HepG2 (cell line): ENCODE measurements at regions not wholly inside any gene's neighbourhood (a gene's known extent, or its start where the extent isn't known, plus 50 kb on each side); places are given as distances from the start of the nearest gene placed in this dataset.

Experiments
- ATAC-seq: fragments of 200-7000 bp; cut with Tn5 transposase; 3 replicates; pipeline ENCODE4 v1.9.1; 2020; ENCODE audit warnings: mild to moderate bottlenecking, moderate library complexity
- BruUV-seq: library from RNA; stranded (reverse); fragments of 400-500 nt; replicated peaks from 2 replicates; lab custom pipeline; 2021; lab: Mats Ljungman, UMichigan
- CTCF ChIA-PET: fragments of 300-600 bp; formaldehyde crosslinking; extraction: SDS; loops from one replicate; lab custom pipeline; 2021; ENCODE audit warnings: low total read pairs, inconsistent platforms, low intra/inter-chr PET ratio; lab: Yijun Ruan, JAX
- POLR2A ChIA-PET: fragments of 350-600 bp; sonication (Branson Sonifier 250); formaldehyde crosslinking; loops from one replicate; lab custom pipeline; 2020; ENCODE audit warnings: antibody characterized with exemption, inconsistent platforms; lab: Yijun Ruan, JAX
- DNase-seq: peaks from one replicate; pipeline ENCODE4 v3.0.0-alpha.2; 2015; ENCODE audit warnings: low spot score
- FAIRE-seq: peaks from 3 replicates; lab custom pipeline; 2011; peaks lifted over from hg19 to GRCh38; lab: Jason Lieb, UNC
- H2AFZ ChIP-seq: one replicate; pipeline ENCODE4 v1.6.1; 2011; ENCODE audit warnings: low read length, inconsistent platforms
- H3K27ac ChIP-seq: fragments of 300-600 bp; 3 replicates; pipeline ENCODE4 v1.8.0; 2011; ENCODE audit warnings: mixed run types, mild to moderate bottlenecking, mixed read lengths, low read length, inconsistent platforms; ENCODE audit not compliant: insufficient read depth; ENCODE audit errors: extremely low read length
- H3K27me3 ChIP-seq, 2 experiments: fragments of 200-600 bp in 1 of 2; 2 replicates in 1 of 2; 3 replicates in 1 of 2; pipeline versions ENCODE4 v1.6.0 to v1.8.0; 2011; ENCODE audit warnings: low read length in 2 of 2, mild to moderate bottlenecking in 2 of 2, moderate library complexity in 2 of 2, inconsistent platforms in 1 of 2; ENCODE audit not compliant: insufficient read depth in 2 of 2, control insufficient read depth in 1 of 2
- H3K36me3 ChIP-seq, 2 experiments: fragments of 200-600 bp in 1 of 2; replicated peaks in 1 of 2; 2 replicates in 1 of 2; 3 replicates in 1 of 2; pipeline versions ENCODE4 v1.5.1 to v1.8.0; 2011; ENCODE audit warnings: low read length in 2 of 2, inconsistent platforms in 1 of 2; ENCODE audit not compliant: insufficient read depth in 2 of 2, control insufficient read depth in 1 of 2
- H3K4me1 ChIP-seq: 2 replicates; pipeline ENCODE4 v1.5.1; 2012; ENCODE audit warnings: low read length, inconsistent platforms; ENCODE audit not compliant: insufficient read depth
- H3K4me2 ChIP-seq: 2 replicates; pipeline ENCODE4 v1.6.0; 2011; ENCODE audit warnings: low read depth, low read length, inconsistent platforms
- H3K4me3 ChIP-seq, 3 experiments: fragments of 200-600 bp in 1 of 3; sonication (generic), shearing (Covaris generic) in 1 of 3; replicated peaks in 1 of 3; 2 replicates each; pipeline ENCODE4 v1.5.1; 2011 to 2016; ENCODE audit warnings: low read length in 3 of 3, inconsistent platforms in 2 of 3, low read depth in 2 of 3, mild to moderate bottlenecking in 2 of 3, control low read depth in 1 of 3, mixed read lengths in 1 of 3; ENCODE audit not compliant: insufficient read depth in 1 of 3
- H3K79me2 ChIP-seq: one replicate; pipeline ENCODE4 v1.6.1; 2011; ENCODE audit warnings: low read length, inconsistent platforms; ENCODE audit not compliant: insufficient read depth
- H3K9ac ChIP-seq: 2 replicates; pipeline ENCODE4 v1.6.0; 2011; ENCODE audit warnings: mild to moderate bottlenecking, low read depth, low read length, inconsistent platforms; ENCODE audit not compliant: insufficient read depth
- H3K9me3 ChIP-seq: 2 replicates; pipeline ENCODE4 v1.5.1; 2012; ENCODE audit warnings: mild to moderate bottlenecking, low read length
- H4K20me1 ChIP-seq: 2 replicates; pipeline ENCODE4 v1.6.0; 2011; ENCODE audit warnings: inconsistent platforms, mild to moderate bottlenecking, low read length, moderate library complexity; ENCODE audit not compliant: insufficient read depth
- ARHGAP35 ChIP-seq: sonication (generic); formaldehyde crosslinking; IDR thresholded peaks from 2 replicates; pipeline ENCODE4 v1.9.0; 2022; ENCODE audit warnings: mild to moderate bottlenecking, inconsistent platforms, moderate library complexity, missing genetic modification reagents, borderline replicate concordance
- BRD4 ChIP-seq: sonication (generic); formaldehyde crosslinking; IDR thresholded peaks from 2 replicates; pipeline ENCODE4 v1.4.0; 2020; ENCODE audit warnings: missing genetic modification reagents
- IKZF1 ChIP-seq: fragments of 450-650 bp; IDR thresholded peaks from 2 replicates; pipeline ENCODE4 v1.7.1; 2016
- MEIS1 ChIP-seq: sonication (generic); formaldehyde crosslinking; IDR thresholded peaks from 2 replicates; pipeline ENCODE4 v1.9.0; 2021; ENCODE audit warnings: mild to moderate bottlenecking, missing genetic modification reagents, moderate library complexity, borderline replicate concordance
- MEIS2 ChIP-seq: sonication (generic); formaldehyde crosslinking; IDR thresholded peaks from 2 replicates; pipeline ENCODE4 v1.9.0; 2021; ENCODE audit warnings: mild to moderate bottlenecking, missing genetic modification reagents
- RXRB ChIP-seq: IDR thresholded peaks from 2 replicates; pipeline ENCODE4 v1.6.1; 2016; ENCODE audit warnings: borderline replicate concordance, missing genetic modification reagents, missing compliant biosample characterization
- SKI ChIP-seq: fragments of 450-650 bp; IDR thresholded peaks from one replicate; pipeline ENCODE4 v1.6.1; 2018; ENCODE audit warnings: mild to moderate bottlenecking; ENCODE audit not compliant: partially characterized antibody
- SP5 ChIP-seq: IDR thresholded peaks from 2 replicates; pipeline ENCODE4 v1.6.1; 2016; ENCODE audit warnings: low read depth, borderline replicate concordance
- TOE1 ChIP-seq: sonication (generic); formaldehyde crosslinking; IDR thresholded peaks from 2 replicates; pipeline ENCODE4 v1.4.0; 2020; ENCODE audit warnings: mild to moderate bottlenecking, missing genetic modification reagents
- ZFP62 ChIP-seq: sonication (generic); formaldehyde crosslinking; IDR thresholded peaks from 2 replicates; pipeline ENCODE4 v1.4.0; 2020; ENCODE audit warnings: missing genetic modification reagents
- WGBS: methylation state at CpG from one replicate; pipeline ENCODE4 v1.1.6; 2017; ENCODE audit warnings: low lambda C conversion rate; 5-methylcytosine and 5-hydroxymethylcytosine counted together
- in situ Hi-C: cut with HindIII; loops from 2 replicates; pipeline ENCODE4 v1.10.0; 2017; ENCODE audit warnings: low pct_unique_long_range_greater_than_20kb; ENCODE audit not compliant: extremely low pct_ligation_motif_present
- intact Hi-C: fragments of 100-400 bp; cut with micrococcal nuclease; formaldehyde crosslinking; loops from one replicate; pipeline ENCODE4 v1.10.0; 2022; ENCODE audit not compliant: unreplicated experiment
- TF ChIP-seq, protein P1 (sequence below): sonication (generic); formaldehyde crosslinking; conservative IDR thresholded peaks from 2 replicates; pipeline ENCODE4 v1.8.1; 2023; ENCODE audit warnings: missing genetic modification reagents
- TF ChIP-seq, protein P2 (sequence below): sonication (generic); formaldehyde crosslinking; IDR thresholded peaks from 2 replicates; pipeline ENCODE4 v1.4.0; 2020; ENCODE audit warnings: mild to moderate bottlenecking, missing genetic modification reagents
- TF ChIP-seq, protein P3 (sequence below): conservative IDR thresholded peaks from 2 replicates; pipeline ENCODE4 v1.6.1; 2018; ENCODE audit warnings: missing genetic modification reagents

DNA sequence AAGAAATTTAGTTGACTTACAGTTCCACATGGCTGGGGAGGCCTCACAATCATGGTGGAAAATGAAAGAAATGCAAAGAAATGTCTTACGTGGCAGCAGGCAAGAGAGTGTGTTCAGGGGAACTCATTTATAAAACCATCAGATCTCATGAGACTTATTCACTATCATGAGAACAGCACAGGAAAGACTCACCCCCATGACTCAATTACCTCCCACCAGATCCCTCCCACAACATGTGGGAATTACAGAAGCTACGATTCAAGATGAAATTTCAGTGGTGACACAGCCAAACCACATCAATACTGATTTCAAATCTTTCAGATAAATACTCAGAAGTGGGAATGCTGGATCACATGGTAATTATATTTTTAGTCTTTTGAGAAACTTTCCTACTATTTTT is 1357.9 kb downstream of the SLITRK5 start:
- ATAC-seq (no peak), FAIRE-seq (no peak), DNase-seq (no peak)
- no peaks in the 10 kb centered on the region for H3K27me3 ChIP-seq
- H4K20me1 ChIP-seq: no peaks in the 10 kb centered on the region
- in situ Hi-C loops (no loop called here), intact Hi-C loops (no loop called here)
- 0% methylated on average over 2 of the region's 2 CpGs for WGBS
- no peaks in the 10 kb centered on the region for H3K36me3 ChIP-seq
- no peak for TF ChIP-seq BRD4 (CRISPR knock-in tag)
- no peak for TF ChIP-seq ZFP62
- no peak for TF ChIP-seq RXRB (CRISPR knock-in tag)
- no peak for TF ChIP-seq TOE1 (CRISPR knock-in tag)
- no peak for TF ChIP-seq SKI
- no peak for TF ChIP-seq SP5 (CRISPR knock-in tag)
- no peaks in the 10 kb centered on the region for H3K4me1 ChIP-seq
- no TSS peak for BruUV-seq
- no peaks in the 10 kb centered on the region for H3K79me2 ChIP-seq
- CTCF ChIA-PET: no interaction called here
- H2AFZ ChIP-seq: no peak overlapping the region
- POLR2A ChIA-PET: no interaction called here
- H3K9ac ChIP-seq: no peak overlapping the region
- H3K9me3 ChIP-seq: peaks cover 61% of the 10 kb centered on the region
- H3K27ac ChIP-seq: no peak overlapping the region
- H3K4me2 ChIP-seq: no peak overlapping the region
- no peak overlapping the region for H3K4me3 ChIP-seq

DNA sequence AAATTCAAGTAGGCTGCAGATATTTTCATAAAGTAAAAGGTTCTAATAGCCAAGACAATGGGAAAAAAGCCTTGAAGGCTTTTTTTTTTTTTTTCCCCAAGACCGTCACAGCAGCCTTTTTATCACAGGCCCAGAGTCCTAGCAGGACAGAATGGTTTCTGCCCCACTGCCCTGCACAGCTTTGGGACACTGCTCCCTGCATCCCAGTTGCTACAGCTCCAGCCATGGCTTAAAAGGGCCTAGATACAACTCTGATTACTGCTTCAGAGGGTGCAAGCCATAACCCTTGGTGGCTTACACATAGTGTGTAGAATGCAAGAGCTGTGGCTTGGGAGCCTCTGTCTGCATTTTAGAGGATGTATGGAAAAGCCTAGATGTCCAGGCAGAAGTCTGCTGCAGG is 1362.8 kb downstream of the SLITRK5 start:
- Histone ChIP-seq H3K4me2 (no peak overlapping the region), H3K36me3 (no peaks in the 10 kb centered on the region), H3K79me2 (no peaks in the 10 kb centered on the region), H2AFZ (no peak overlapping the region), H3K4me3 (no peak overlapping the region), H3K4me1 (no peaks in the 10 kb centered on the region), H3K9ac (no peak overlapping the region), H3K27ac (no peak overlapping the region), H3K27me3 (no peaks in the 10 kb centered on the region), H4K20me1 (no peaks in the 10 kb centered on the region), H3K9me3 (peaks cover 64% of the 10 kb centered on the region)
- ChIA-PET POLR2A (no interaction called here), CTCF (no interaction called here)
- BruUV-seq: no TSS peak
- intact Hi-C loops: no loop called here
- ATAC-seq (no peak), DNase-seq (no peak), FAIRE-seq (no peak)
- TF ChIP-seq ARHGAP35 (CRISPR knock-in tag) (no peak), IKZF1 (no peak), MEIS1 (CRISPR knock-in tag) (no peak), MEIS2 (CRISPR knock-in tag) (no peak)
- TF ChIP-seq, protein P1, sequence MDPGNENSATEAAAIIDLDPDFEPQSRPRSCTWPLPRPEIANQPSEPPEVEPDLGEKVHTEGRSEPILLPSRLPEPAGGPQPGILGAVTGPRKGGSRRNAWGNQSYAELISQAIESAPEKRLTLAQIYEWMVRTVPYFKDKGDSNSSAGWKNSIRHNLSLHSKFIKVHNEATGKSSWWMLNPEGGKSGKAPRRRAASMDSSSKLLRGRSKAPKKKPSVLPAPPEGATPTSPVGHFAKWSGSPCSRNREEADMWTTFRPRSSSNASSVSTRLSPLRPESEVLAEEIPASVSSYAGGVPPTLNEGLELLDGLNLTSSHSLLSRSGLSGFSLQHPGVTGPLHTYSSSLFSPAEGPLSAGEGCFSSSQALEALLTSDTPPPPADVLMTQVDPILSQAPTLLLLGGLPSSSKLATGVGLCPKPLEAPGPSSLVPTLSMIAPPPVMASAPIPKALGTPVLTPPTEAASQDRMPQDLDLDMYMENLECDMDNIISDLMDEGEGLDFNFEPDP (CRISPR knock-in tag): no peak
- TF ChIP-seq, protein P2, sequence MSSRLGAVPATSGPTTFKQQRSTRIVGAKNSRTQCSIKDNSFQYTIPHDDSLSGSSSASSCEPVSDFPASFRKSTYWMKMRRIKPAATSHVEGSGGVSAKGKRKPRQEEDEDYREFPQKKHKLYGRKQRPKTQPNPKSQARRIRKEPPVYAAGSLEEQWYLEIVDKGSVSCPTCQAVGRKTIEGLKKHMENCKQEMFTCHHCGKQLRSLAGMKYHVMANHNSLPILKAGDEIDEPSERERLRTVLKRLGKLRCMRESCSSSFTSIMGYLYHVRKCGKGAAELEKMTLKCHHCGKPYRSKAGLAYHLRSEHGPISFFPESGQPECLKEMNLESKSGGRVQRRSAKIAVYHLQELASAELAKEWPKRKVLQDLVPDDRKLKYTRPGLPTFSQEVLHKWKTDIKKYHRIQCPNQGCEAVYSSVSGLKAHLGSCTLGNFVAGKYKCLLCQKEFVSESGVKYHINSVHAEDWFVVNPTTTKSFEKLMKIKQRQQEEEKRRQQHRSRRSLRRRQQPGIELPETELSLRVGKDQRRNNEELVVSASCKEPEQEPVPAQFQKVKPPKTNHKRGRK (CRISPR knock-in tag): no peak
- TF ChIP-seq, protein P3, sequence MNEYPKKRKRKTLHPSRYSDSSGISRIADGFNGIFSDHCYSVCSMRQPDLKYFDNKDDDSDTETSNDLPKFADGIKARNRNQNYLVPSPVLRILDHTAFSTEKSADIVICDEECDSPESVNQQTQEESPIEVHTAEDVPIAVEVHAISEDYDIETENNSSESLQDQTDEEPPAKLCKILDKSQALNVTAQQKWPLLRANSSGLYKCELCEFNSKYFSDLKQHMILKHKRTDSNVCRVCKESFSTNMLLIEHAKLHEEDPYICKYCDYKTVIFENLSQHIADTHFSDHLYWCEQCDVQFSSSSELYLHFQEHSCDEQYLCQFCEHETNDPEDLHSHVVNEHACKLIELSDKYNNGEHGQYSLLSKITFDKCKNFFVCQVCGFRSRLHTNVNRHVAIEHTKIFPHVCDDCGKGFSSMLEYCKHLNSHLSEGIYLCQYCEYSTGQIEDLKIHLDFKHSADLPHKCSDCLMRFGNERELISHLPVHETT: no peak
- in situ Hi-C loops: no loop called here
- WGBS: 6% methylated on average over 1 of the region's 1 CpG
